ENCODE measurements at regions not wholly inside any gene's neighbourhood (a gene's known extent, or its start where the extent isn't known, plus 50 kb on each side); places are given as distances from the start of the nearest gene placed in this dataset.

GRCh38 chr11:98829971-98830370, 190.8 kb upstream of the CNTN5 start:
- TF ChIP-seq, protein P1, sequence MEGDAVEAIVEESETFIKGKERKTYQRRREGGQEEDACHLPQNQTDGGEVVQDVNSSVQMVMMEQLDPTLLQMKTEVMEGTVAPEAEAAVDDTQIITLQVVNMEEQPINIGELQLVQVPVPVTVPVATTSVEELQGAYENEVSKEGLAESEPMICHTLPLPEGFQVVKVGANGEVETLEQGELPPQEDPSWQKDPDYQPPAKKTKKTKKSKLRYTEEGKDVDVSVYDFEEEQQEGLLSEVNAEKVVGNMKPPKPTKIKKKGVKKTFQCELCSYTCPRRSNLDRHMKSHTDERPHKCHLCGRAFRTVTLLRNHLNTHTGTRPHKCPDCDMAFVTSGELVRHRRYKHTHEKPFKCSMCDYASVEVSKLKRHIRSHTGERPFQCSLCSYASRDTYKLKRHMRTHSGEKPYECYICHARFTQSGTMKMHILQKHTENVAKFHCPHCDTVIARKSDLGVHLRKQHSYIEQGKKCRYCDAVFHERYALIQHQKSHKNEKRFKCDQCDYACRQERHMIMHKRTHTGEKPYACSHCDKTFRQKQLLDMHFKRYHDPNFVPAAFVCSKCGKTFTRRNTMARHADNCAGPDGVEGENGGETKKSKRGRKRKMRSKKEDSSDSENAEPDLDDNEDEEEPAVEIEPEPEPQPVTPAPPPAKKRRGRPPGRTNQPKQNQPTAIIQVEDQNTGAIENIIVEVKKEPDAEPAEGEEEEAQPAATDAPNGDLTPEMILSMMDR (IDR thresholded peaks at IDR 0.05): no peak
- TF ChIP-seq POLR2A (IDR thresholded peaks at IDR 0.05) (no peak), POLR2AphosphoS5 (IDR thresholded peaks at IDR 0.05) (no peak), EP300 (IDR thresholded peaks at IDR 0.05) (no peak)

Data from sigmoid colon (tissue), 4 donors.